GM18507 (cell line): ENCODE measurements at regions not wholly inside any gene's neighbourhood (a gene's known extent, or its start where the extent isn't known, plus 50 kb on each side); places are given as distances from the start of the nearest gene placed in this dataset.
"Not testable (repeated sequence)": the region's sequence is repeated elsewhere in the genome, so short reads cannot be mapped to it uniquely, and the experiment has no call there.

Source experiments
- DNase-seq: peaks from one replicate; pipeline ENCODE4 v3.0.0; 2011; ENCODE audit warnings: low read depth; ENCODE audit not compliant: insufficient read length; ENCODE audit errors: extremely low spot score
- FAIRE-seq: peaks from 2 replicates; lab custom pipeline; 2011; peaks lifted over from hg19 to GRCh38; lab: Jason Lieb, UNC

DNA sequence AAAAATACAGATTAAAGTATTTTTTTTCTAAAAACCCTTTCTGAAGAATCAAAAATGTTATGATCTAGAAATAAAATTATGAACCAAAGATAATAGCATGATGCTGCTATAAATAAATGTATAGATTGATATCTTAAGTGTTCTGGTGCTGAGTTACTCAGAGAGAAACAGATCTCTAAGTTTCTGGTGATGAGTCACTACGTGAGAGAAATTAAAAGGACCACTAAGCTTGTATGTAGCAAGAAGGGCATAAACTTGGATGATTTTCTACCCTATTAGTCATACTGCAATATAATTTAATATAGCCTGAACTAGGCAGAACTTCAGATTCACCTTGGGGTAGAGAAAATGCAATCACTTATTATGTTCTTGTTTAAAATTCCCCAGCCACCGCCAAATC, 514.8 kb downstream of the AMY1C start:
- DNase-seq (no peak), FAIRE-seq (no peak)

DNA sequence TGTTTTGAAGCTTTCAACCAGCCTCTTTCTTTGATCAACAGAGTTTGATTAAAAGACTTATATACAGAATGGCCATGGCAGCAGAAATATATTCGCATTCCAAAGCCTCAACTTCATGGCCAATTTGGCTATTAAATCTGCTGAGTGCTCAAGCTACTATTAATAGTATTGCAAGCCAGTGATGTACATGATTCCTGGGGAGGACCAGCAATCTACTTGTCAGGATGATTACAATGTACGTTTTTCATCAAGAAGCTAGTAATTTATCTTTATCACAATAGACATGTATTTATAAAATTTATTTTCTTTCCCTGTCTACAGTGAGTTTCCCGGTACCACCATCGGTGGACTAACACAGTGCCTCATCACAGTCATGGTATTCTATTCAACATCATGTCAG, 515.5 kb downstream of the AMY1C start:
- FAIRE-seq (no peak), DNase-seq (no peak)

DNA sequence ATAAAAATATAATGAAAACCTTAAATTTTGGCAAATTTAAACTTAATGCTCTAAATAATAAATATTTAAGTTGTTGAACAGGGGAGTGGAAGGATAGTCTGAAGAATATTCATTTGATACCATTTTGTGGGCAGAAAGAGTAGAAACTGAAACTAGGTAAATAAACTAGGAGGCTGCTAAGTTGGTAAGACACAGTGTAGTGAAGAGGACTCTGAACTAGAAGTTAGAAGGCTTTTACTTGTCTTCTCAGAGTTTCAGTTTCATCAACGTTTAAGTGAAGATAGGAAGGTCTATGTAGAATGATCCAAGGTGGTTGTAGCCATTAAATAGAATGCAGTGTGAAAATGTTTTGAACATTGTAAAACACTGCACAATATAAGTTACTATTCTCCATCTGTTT, 516.9 kb downstream of the AMY1C start:
- no peak for DNase-seq
- no peak for FAIRE-seq

GRCh38 chr1:104288322-104288721, 538.6 kb downstream of the AMY1C start:
- FAIRE-seq, DNase-seq: not testable (repeated sequence)

GRCh38 chr1:104291156-104291555, 541.5 kb downstream of the AMY1C start:
- no peak for DNase-seq
- FAIRE-seq: no peak

- FAIRE-seq: no peak
- no peak for DNase-seq
Measured at GRCh38 chr1:104294259-104294658, 544.6 kb downstream of the AMY1C start.

DNA sequence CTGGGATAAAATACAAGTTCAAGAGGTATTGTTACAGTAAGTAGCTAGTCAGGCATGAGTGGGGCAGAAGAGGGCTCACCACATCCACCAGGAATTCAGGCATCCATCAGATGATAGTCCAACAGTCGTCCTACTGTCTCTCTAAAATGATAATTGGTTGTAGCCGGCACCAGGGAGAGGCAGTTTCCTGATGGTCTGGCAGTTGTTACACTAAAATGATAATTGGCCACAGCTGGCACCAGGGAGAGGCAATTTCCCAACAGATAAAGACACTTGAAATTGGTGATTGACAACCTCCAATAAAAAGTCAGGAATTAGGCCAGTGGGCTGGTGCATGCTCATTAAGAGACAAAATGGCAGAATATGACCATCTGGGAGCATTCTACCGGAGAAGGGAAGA, 545.8 kb downstream of the AMY1C start:
- DNase-seq: no peak
- no peak for FAIRE-seq

GRCh38 chr1:104309673-104310072, 560.0 kb downstream of the AMY1C start:
- FAIRE-seq: no peak
- DNase-seq: no peak

DNA sequence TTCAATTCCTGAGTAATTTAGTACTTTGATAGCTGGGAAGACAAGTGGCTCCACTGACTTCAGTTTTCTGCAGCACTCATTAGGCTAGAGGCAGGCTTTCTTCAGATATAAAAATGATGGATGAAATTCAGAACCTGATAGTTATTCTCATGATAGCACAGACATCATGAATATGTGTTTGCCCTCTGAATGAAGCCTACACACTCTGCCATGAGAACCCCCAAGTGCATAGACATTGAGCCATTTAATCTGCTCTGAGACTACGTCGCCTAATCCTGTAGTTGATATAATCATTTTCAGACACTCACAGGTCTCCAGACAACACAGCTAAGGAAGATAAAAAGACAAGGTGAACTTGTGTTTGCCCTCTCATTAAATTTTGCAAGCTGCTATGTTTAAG, 566.1 kb downstream of the AMY1C start:
- DNase-seq: no peak
- FAIRE-seq: no peak

- DNase-seq (no peak), FAIRE-seq (no peak)
Measured at GRCh38 chr1:104322131-104322530, 572.4 kb downstream of the AMY1C start.

DNA sequence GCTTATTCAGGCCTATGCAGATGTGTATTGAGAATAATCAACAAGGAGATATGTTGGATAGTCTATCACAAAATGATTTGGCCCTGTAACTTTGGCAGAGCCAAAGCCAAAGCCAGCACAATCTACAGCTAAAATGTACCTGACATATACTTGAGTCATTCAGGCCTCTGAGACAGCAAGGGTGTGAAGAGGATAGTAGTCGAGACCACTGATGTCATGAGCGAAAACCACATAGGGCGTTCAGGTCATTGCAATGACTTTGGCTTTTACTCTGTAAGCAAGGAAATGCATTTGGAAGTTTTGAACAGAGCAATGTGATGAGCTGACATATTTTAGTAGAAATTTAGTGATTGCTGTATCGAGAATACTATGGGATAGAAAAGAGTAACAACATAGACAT, 579.6 kb downstream of the AMY1C start:
- FAIRE-seq: no peak
- DNase-seq: no peak

- FAIRE-seq (no peak), DNase-seq (no peak)
Measured at GRCh38 chr1:104331763-104332162, 582.1 kb downstream of the AMY1C start.

GRCh38 chr1:104337927-104338326, 588.2 kb downstream of the AMY1C start:
- not testable (repeated sequence) for FAIRE-seq, DNase-seq

DNA sequence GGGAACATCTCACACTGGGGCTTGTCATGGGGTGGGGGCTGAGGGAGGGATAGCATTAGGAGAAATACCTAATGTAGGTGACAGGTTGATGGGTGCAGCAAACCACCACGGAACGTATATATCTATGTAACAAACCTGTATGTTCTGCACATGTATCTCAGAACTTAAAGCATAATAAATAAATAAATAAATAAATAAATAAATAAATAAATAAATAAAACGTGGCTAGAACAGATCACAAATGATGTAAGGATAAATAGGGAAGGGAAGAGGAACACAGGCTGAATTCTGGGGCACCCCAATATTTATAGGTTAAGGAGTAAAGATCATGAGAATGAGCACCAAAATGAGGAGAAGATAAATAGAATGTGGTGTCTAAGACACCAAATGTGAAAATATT, 592.2 kb downstream of the AMY1C start:
- no peak for FAIRE-seq
- DNase-seq: no peak

DNA sequence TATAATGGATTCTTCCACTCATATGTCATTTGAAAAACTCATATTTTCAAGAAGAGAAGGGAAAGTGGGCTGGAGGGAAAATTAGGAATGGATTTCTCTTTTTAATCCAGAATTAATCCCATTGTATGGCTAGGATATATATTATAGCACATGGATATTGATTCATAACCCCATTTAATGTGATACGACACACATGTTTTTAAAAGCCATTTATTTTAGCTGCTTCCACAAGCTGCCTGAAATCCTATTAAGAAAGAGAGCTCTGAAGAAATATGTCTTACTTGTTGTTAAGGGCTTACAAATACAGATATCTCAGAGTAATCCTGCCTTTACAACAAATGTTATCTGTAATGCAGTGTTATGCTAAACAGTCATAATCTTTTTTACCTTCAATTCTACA, 598.6 kb downstream of the AMY1C start:
- FAIRE-seq: no peak

DNA sequence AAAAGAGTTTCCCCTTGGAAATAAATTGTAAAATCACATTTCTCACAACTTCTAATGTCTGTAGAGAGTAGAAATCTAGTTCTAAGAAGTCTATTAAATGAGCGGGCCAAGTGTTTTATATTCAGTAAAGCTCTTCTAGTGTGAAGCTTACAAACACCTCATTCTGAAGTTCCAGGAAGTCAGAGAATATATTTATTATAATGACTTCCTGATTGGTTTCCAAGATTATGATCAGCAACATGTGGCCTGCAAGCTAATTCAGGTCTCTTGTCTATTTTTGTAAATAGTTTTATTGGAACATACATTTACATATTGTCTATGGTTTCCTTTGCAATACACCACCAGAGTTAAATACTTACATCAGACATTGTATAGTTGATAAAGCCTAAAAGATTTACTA, 603.9 kb downstream of the AMY1C start:
- no peak for DNase-seq
- FAIRE-seq: no peak

More for the DNA sequence above, 598.6 kb downstream of the AMY1C start:
- DNase-seq: no peak

- DNase-seq (no peak), FAIRE-seq (no peak)
Measured at GRCh38 chr1:104358086-104358485, 608.4 kb downstream of the AMY1C start.

DNA sequence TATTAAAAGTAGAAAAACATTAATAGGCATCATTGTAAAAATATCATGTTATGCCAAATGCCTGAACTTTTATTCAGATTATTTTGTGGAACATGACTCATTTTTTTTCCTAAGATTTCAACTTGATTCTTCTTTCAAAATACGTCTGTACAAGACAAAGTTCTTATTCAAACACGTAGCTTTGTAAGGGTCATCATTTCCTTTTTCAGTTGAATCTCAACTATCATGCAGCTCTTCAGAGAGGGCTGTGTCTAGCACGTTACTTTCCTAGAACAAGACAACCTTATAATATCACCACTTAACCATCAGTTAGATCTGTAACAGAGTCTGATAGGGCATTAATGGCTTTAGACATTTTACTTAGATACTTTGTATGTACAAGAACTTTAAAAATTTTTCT, 608.9 kb downstream of the AMY1C start:
- DNase-seq (no peak), FAIRE-seq (no peak)

- DNase-seq (no peak), FAIRE-seq (no peak)
Measured at GRCh38 chr1:104378414-104378813, 628.7 kb downstream of the AMY1C start.

DNA sequence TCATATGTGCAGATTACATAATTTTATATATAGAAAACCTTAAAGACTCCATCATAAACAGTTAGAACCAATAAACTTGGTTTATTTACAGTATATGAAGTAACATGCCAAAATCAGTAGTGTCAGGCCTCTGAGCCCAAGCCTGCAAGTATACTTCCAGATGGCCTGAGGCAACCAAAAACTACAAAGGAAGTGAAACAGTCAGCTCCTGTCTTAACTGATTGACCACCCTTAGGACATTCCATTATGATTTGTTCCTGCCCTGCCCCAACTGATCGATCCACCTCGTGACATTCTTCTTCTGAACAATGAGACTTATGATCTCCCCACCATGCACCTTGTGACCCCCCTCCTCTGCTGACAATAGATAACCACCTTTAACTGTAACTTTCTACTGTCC, 630.3 kb downstream of the AMY1C start:
- no peak for FAIRE-seq

DNA sequence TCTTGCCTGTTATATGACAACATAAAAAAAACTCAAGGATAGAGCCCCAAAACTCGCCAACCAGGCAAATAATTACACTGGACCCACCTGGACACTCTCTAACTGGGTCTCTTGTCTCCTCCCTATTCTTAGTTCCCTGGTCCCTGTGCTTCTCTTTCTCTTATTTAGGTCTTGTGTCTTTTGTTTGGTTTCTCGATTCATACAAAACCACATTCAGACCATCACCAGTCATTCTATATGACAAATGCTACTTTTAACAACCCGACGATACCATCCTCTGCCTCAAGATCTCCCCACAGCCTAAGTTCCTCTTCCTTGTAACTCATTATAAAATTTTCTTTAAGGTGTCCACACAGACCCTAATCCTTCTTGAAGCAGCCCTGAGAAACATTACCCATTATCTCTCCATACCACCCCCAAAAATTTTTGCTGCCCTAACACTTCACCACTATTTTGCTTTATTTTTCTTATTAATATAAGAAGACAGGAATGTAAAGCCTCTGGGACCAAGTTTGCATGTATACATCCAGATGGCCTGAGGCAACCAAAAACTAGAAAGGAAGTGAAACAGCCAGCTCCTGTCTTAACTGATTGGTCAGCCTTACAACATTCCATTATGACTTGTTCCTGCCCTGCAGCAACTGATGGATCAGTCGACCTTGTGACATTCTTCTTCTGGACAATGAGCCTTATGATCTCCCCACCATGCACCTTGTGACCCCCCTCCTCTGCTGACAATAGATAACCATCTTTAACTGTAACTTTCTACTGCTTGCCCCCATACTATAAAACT, 638.2 kb downstream of the AMY1C start:
- no peak for DNase-seq
- FAIRE-seq: no peak

More for the DNA sequence above, 630.3 kb downstream of the AMY1C start:
- no peak for DNase-seq

GRCh38 chr1:104392552-104392951, 642.9 kb downstream of the AMY1C start:
- DNase-seq (no peak), FAIRE-seq (no peak)
